ENCODE measurements at regions not wholly inside any gene's neighbourhood (a gene's known extent, or its start where the extent isn't known, plus 50 kb on each side); places are given as distances from the start of the nearest gene placed in this dataset.

DNA sequence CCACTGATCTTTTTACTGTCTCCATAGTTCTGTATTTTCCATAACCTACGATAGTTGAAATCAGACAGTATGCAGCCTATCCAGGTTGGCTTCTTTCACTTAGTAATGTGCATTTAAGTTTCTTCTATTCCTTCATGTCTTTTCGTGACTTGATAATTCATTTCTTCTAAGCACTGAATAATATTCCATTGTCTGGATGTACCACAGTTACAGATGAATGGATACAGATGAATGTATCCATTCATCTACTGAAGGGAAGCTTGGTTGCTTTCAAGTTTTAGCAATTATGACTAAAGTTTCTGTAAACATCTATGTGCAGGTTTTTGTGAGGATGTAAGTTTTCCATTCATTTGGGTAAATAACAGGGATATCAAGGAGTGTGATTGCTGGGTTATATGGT, 124.8 kb downstream of the NSUN3 start:
- CTCF ChIA-PET = no interaction called here

DNA sequence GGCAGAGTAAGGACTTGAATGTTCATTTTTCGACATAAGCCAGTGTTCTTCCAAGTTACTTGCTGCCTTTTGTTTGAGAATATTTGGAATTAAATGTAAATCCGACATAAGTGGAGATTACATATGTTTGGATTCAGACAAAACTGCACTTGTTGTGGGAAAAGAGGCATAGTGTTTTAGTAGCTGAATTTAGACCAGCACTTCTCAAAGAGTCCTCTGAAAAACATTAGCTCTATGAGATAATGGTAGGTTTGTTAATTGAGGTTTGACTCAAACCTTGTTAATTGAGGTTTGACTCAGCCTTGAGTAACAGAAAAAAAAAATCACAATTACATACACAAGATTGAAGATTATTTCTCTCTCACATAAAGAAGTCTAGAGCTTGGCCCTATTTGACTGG, 132.5 kb downstream of the NSUN3 start:
- H3K79me2 ChIP-seq (ENCODE audit: control insufficient read depth, insufficient read depth, low read length) = no peaks in the 10 kb centered on the region
- no peak overlapping the region for H3K27ac ChIP-seq (ENCODE audit: low read length in 2 of 2)
- no peak overlapping the region for H2AFZ ChIP-seq (ENCODE audit: insufficient read depth, low read depth, low read length, poor library complexity, severe bottlenecking)
- H3K4me2 ChIP-seq (replicated peaks; ENCODE audit: low read depth, low read length, poor library complexity, severe bottlenecking) = no peak overlapping the region
- no peak for DNase-seq
- H3K27me3 ChIP-seq (replicated peaks in 1 of 4; ENCODE audit: control extremely low read depth in 1 of 4, control insufficient read depth in 3 of 4, insufficient read depth in 4 of 4, low read length in 3 of 4) = no peaks in the 10 kb centered on the region
- no peaks in the 10 kb centered on the region for H3K9me3 Mint-ChIP-seq (ENCODE audit: insufficient read depth)
- no peaks in the 10 kb centered on the region for H3K4me1 Mint-ChIP-seq
- H3K4me3 Mint-ChIP-seq = no peak overlapping the region
- TF ChIP-seq, protein P1, sequence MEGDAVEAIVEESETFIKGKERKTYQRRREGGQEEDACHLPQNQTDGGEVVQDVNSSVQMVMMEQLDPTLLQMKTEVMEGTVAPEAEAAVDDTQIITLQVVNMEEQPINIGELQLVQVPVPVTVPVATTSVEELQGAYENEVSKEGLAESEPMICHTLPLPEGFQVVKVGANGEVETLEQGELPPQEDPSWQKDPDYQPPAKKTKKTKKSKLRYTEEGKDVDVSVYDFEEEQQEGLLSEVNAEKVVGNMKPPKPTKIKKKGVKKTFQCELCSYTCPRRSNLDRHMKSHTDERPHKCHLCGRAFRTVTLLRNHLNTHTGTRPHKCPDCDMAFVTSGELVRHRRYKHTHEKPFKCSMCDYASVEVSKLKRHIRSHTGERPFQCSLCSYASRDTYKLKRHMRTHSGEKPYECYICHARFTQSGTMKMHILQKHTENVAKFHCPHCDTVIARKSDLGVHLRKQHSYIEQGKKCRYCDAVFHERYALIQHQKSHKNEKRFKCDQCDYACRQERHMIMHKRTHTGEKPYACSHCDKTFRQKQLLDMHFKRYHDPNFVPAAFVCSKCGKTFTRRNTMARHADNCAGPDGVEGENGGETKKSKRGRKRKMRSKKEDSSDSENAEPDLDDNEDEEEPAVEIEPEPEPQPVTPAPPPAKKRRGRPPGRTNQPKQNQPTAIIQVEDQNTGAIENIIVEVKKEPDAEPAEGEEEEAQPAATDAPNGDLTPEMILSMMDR (IDR thresholded peaks at IDR 0.05) = no peak
- TF ChIP-seq EZH2 (IDR thresholded peaks at IDR 0.05; ENCODE audit: borderline replicate concordance, insufficient read depth, low read depth, low read length, poor library complexity, severe bottlenecking) = no peak
- no peaks in the 10 kb centered on the region for H3K36me3 ChIP-seq (replicated peaks in 1 of 2; ENCODE audit: control extremely low read depth in 1 of 2, control insufficient read depth in 1 of 2, extremely low read depth in 1 of 2, insufficient read depth in 2 of 2, low read length in 1 of 2)
- no peaks in the 10 kb centered on the region for H4K20me1 ChIP-seq (ENCODE audit: control insufficient read depth, insufficient read depth, low read length, poor library complexity, severe bottlenecking)
- WGBS (ENCODE audit: insufficient coverage) = 92% methylated on average over 2 of the region's 2 CpGs
- intact Hi-C loops (cut with micrococcal nuclease) = no loop called here
- no peak overlapping the region for H3K9ac ChIP-seq (ENCODE audit: low read length)
- H3K27me3 Mint-ChIP-seq = no peaks in the 10 kb centered on the region
- ATAC-seq (ENCODE audit: low read depth) = no peak
- ChIA-PET CTCF (no interaction called here), POLR2A (no interaction called here)
- no peaks in the 10 kb centered on the region for H3K4me1 ChIP-seq (ENCODE audit: control insufficient read depth in 2 of 2, insufficient read depth in 2 of 2, low read length in 2 of 2)
- no peaks in the 10 kb centered on the region for H3K9me3 ChIP-seq (ENCODE audit: control extremely low read depth in 1 of 3, control insufficient read depth in 2 of 3, insufficient read depth in 1 of 3, low read length in 2 of 3)
- H3K4me3 ChIP-seq (ENCODE audit: control extremely low read depth in 1 of 5, extremely low read depth in 1 of 5, insufficient read depth in 1 of 5, low read depth in 2 of 5, low read length in 4 of 5) = no peak overlapping the region
- H3K27ac Mint-ChIP-seq = no peak overlapping the region

More for the DNA sequence above, 124.8 kb downstream of the NSUN3 start:
- H3K9ac ChIP-seq (ENCODE audit: low read length) = no peak overlapping the region
- H2AFZ ChIP-seq (ENCODE audit: insufficient read depth, low read depth, low read length, poor library complexity, severe bottlenecking) = no peak overlapping the region
- no peak overlapping the region for H3K27ac Mint-ChIP-seq
- no peaks in the 10 kb centered on the region for H3K9me3 ChIP-seq (ENCODE audit: control extremely low read depth in 1 of 3, control insufficient read depth in 2 of 3, insufficient read depth in 1 of 3, low read length in 2 of 3)
- no peaks in the 10 kb centered on the region for H3K36me3 ChIP-seq (replicated peaks in 1 of 2; ENCODE audit: control extremely low read depth in 1 of 2, control insufficient read depth in 1 of 2, extremely low read depth in 1 of 2, insufficient read depth in 2 of 2, low read length in 1 of 2)
- ATAC-seq (ENCODE audit: low read depth) = no peak
- H3K9me3 Mint-ChIP-seq (ENCODE audit: insufficient read depth) = no peaks in the 10 kb centered on the region
- POLR2A ChIA-PET = no interaction called here
- H3K27ac ChIP-seq (ENCODE audit: low read length in 2 of 2) = no peak overlapping the region
- H3K4me1 ChIP-seq (ENCODE audit: control insufficient read depth in 2 of 2, insufficient read depth in 2 of 2, low read length in 2 of 2) = no peaks in the 10 kb centered on the region
- no peaks in the 10 kb centered on the region for H3K4me1 Mint-ChIP-seq
- H3K79me2 ChIP-seq (ENCODE audit: control insufficient read depth, insufficient read depth, low read length) = no peaks in the 10 kb centered on the region
- no peak overlapping the region for H3K4me3 Mint-ChIP-seq
- no peak overlapping the region for H3K4me2 ChIP-seq (replicated peaks; ENCODE audit: low read depth, low read length, poor library complexity, severe bottlenecking)
- no peaks in the 10 kb centered on the region for H3K27me3 Mint-ChIP-seq
- H3K4me3 ChIP-seq (ENCODE audit: control extremely low read depth in 1 of 5, extremely low read depth in 1 of 5, insufficient read depth in 1 of 5, low read depth in 2 of 5, low read length in 4 of 5) = no peak overlapping the region
- TF ChIP-seq, protein P1 (IDR thresholded peaks at IDR 0.05) = no peak
- no peak for TF ChIP-seq EZH2 (IDR thresholded peaks at IDR 0.05; ENCODE audit: borderline replicate concordance, insufficient read depth, low read depth, low read length, poor library complexity, severe bottlenecking)
- no peak for DNase-seq
- WGBS (ENCODE audit: insufficient coverage) = no CpG with 5 or more reads among the region's 2 CpGs
- H4K20me1 ChIP-seq (ENCODE audit: control insufficient read depth, insufficient read depth, low read length, poor library complexity, severe bottlenecking) = no peaks in the 10 kb centered on the region
- H3K27me3 ChIP-seq (replicated peaks in 1 of 4; ENCODE audit: control extremely low read depth in 1 of 4, control insufficient read depth in 3 of 4, insufficient read depth in 4 of 4, low read length in 3 of 4) = no peaks in the 10 kb centered on the region
- intact Hi-C loops (cut with micrococcal nuclease) = no loop called here

All from B cell (primary cell).